ENCODE measurements at regions not wholly inside any gene's neighbourhood (a gene's known extent, or its start where the extent isn't known, plus 50 kb on each side); places are given as distances from the start of the nearest gene placed in this dataset.

DNA sequence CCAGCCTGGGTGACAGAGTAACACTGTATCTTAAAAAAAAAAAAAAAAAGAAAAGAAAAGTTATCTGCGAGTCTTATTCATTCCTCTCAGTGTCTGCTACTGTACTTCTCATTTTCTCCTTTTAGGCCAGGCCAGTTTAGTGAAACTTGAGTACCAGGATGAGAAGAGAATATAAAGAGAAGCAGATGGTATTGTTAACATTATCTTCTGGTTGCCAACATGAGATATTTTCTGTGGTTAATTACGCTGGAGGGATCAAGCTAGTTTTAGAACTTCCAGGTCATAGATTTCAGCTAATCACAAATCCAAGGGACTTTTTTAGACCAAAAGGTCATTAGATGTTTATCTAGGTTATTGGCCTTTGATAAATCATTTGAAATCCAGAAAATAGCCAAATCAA, 252.6 kb upstream of the SMIM30 start:
- H3K9me3 ChIP-seq = no peaks in the 10 kb centered on the region
- no peaks in the 10 kb centered on the region for H3K27me3 ChIP-seq (replicated peaks; ENCODE audit: insufficient read depth)
- H3K36me3 ChIP-seq = no peaks in the 10 kb centered on the region
- DNase-seq (ENCODE audit: low spot score) = no peak
- 23% methylated on average over 2 of the region's 2 CpGs for WGBS
- intact Hi-C loops (cut with DNase I) = no loop called here
- H3K4me1 ChIP-seq (replicated peaks) = no peaks in the 10 kb centered on the region
- no peak overlapping the region for H3K27ac ChIP-seq
- no peak for TF ChIP-seq POLR2A (IDR thresholded peaks at IDR 0.05)
- TF ChIP-seq, protein P1, sequence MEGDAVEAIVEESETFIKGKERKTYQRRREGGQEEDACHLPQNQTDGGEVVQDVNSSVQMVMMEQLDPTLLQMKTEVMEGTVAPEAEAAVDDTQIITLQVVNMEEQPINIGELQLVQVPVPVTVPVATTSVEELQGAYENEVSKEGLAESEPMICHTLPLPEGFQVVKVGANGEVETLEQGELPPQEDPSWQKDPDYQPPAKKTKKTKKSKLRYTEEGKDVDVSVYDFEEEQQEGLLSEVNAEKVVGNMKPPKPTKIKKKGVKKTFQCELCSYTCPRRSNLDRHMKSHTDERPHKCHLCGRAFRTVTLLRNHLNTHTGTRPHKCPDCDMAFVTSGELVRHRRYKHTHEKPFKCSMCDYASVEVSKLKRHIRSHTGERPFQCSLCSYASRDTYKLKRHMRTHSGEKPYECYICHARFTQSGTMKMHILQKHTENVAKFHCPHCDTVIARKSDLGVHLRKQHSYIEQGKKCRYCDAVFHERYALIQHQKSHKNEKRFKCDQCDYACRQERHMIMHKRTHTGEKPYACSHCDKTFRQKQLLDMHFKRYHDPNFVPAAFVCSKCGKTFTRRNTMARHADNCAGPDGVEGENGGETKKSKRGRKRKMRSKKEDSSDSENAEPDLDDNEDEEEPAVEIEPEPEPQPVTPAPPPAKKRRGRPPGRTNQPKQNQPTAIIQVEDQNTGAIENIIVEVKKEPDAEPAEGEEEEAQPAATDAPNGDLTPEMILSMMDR (IDR thresholded peaks at IDR 0.05) = no peak
- TF ChIP-seq POLR2AphosphoS5 (IDR thresholded peaks at IDR 0.05) = no peak
- H3K4me3 ChIP-seq = no peak overlapping the region

DNA sequence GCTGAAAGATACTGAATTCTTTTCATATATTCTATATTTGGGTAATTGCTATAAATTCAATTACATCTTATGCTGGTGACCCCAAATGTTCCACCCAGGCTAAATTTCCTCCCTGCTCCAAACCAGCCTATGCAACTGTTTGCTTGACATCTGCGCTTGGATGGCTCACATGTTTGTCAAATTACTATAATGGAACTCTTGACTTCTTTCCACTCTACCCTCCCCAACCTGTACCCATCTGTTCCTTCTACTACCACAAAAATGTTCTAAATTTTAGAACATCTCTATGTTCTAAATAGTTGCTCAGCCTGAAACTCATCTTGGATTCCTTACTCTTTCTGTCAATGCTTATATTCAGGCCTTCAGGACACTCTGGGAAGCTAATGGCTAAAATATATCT, 249.9 kb upstream of the SMIM30 start:
- H3K27ac ChIP-seq = no peak overlapping the region
- no peaks in the 10 kb centered on the region for H3K9me3 ChIP-seq
- H3K4me1 ChIP-seq (replicated peaks) = no peaks in the 10 kb centered on the region
- TF ChIP-seq, protein P1 (IDR thresholded peaks at IDR 0.05) = no peak
- TF ChIP-seq POLR2A (IDR thresholded peaks at IDR 0.05) (no peak), POLR2AphosphoS5 (IDR thresholded peaks at IDR 0.05) (no peak)
- no peak overlapping the region for H3K4me3 ChIP-seq
- H3K36me3 ChIP-seq = no peaks in the 10 kb centered on the region
- no peaks in the 10 kb centered on the region for H3K27me3 ChIP-seq (replicated peaks; ENCODE audit: insufficient read depth)
- 97% methylated on average over 1 of the region's 1 CpG for WGBS
- intact Hi-C loops (cut with DNase I) = no loop called here
- DNase-seq (ENCODE audit: low spot score) = no peak

DNA sequence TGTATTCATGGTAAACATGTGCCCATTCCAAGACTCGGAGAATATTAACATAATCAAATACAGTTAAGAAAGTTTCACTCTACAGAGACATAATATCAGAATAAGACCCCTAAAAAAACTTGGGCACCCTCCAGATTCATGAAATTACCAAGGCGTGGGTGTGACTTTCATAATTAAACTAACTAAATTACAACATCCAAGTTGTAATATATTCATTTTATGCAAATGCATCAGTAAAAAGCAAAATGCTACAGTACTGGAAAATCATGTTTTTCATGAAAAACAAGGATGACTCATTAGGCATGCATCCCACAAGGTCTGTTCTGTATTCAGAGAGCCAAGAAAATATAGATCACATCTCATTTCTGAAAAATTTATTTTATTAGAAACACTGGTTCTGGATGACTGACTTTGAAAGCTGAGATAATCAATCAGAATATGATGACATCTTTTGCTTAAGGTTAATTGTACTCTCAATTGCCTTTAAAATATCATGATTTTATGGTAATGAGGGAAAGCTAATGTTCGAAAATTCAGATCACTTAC, 248.8 kb upstream of the SMIM30 start:
- WGBS = 51% methylated on average over 3 of the region's 3 CpGs
- H3K27ac ChIP-seq = no peak overlapping the region

DNA sequence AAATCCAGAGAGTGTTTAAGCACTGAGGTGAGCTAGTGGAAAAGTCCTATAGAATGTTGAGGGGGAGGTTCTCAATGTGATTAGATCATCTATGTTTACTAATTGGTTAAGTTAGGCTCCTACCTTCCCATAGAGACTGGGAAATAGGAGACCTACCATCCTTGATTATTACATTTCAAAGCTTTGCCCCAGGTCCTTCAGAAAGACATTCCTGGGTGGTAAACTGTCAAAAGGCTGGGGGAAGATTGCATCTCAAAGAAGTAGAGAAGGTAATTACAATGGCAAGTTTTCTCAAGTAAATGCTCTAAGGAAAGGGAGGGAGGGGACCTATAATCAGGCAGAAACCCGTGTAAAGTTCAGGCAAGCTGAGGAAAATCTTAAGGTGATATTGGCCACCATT, 247.8 kb upstream of the SMIM30 start:
- Histone ChIP-seq H3K36me3 (no peaks in the 10 kb centered on the region), H3K4me1 (replicated peaks) (no peaks in the 10 kb centered on the region), H3K27ac (no peak overlapping the region), H3K4me3 (no peak overlapping the region), H3K9me3 (no peaks in the 10 kb centered on the region), H3K27me3 (replicated peaks; ENCODE audit: insufficient read depth) (no peaks in the 10 kb centered on the region)
- WGBS = 38% methylated on average over 1 of the region's 1 CpG
- TF ChIP-seq, protein P1 (IDR thresholded peaks at IDR 0.05) = no peak
- no peak for TF ChIP-seq POLR2A (IDR thresholded peaks at IDR 0.05)
- TF ChIP-seq POLR2AphosphoS5 (IDR thresholded peaks at IDR 0.05) = no peak
- no peak for DNase-seq (ENCODE audit: low spot score)
- intact Hi-C loops (cut with DNase I) = no loop called here

More for the DNA sequence above, 248.8 kb upstream of the SMIM30 start:
- Histone ChIP-seq H3K36me3 (no peaks in the 10 kb centered on the region), H3K9me3 (no peaks in the 10 kb centered on the region), H3K4me3 (no peak overlapping the region), H3K27me3 (replicated peaks; ENCODE audit: insufficient read depth) (no peaks in the 10 kb centered on the region), H3K4me1 (replicated peaks) (no peaks in the 10 kb centered on the region)
- intact Hi-C loops (cut with DNase I) = no loop called here
- DNase-seq (ENCODE audit: low spot score) = no peak
- TF ChIP-seq POLR2A (IDR thresholded peaks at IDR 0.05) = no peak
- TF ChIP-seq POLR2AphosphoS5 (IDR thresholded peaks at IDR 0.05) = no peak
- TF ChIP-seq, protein P1 (IDR thresholded peaks at IDR 0.05) = no peak

DNA sequence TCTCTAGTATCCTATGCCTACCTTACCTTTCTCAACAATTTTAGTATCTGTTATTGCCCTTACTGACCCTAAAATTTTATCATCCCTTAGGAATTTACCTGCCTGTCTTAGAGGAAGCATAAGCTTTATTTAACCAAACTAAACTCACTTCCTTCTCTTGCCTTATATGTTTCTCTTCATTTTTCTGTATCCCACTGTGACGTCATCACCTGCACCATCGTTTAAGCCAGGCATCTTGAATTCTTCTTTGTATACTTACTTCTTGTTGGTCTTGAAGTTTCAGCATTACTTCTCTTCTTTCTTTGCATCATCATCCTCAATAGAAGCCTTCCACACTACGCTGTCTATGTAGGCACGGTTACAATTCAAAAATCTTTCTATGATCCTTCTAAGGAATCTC, 231.0 kb upstream of the SMIM30 start:
- H3K27ac ChIP-seq = no peak overlapping the region
- H3K27me3 ChIP-seq (replicated peaks; ENCODE audit: insufficient read depth) = no peaks in the 10 kb centered on the region
- no peaks in the 10 kb centered on the region for H3K9me3 ChIP-seq
- no peaks in the 10 kb centered on the region for H3K36me3 ChIP-seq
- intact Hi-C loops (cut with DNase I) = no loop called here
- DNase-seq (ENCODE audit: low spot score) = no peak
- 87% methylated on average over 4 of the region's 4 CpGs for WGBS
- TF ChIP-seq POLR2A (IDR thresholded peaks at IDR 0.05) (no peak), POLR2AphosphoS5 (IDR thresholded peaks at IDR 0.05) (no peak)
- TF ChIP-seq, protein P1 (IDR thresholded peaks at IDR 0.05) = no peak
- no peak overlapping the region for H3K4me3 ChIP-seq
- H3K4me1 ChIP-seq (replicated peaks) = no peaks in the 10 kb centered on the region
